Heart left ventricle (tissue), 16 donors: ENCODE measurements at regions not wholly inside any gene's neighbourhood (a gene's known extent, or its start where the extent isn't known, plus 50 kb on each side); places are given as distances from the start of the nearest gene placed in this dataset.

Experiments used
- ATAC-seq, 4 donors: fragments of 200-7000 bp; cut with Tn5 transposase; one replicate each; pipeline ENCODE4 v1.9.1; 2020 to 2022; ENCODE audit warnings: moderate library complexity in 4 of 4, mild to moderate bottlenecking in 3 of 4, moderate number of reproducible peaks in 1 of 4
- DNase-seq, 5 donors: peaks; one replicate each; pipeline ENCODE4 v3.0.0-alpha.2; 2020
- H3K27ac ChIP-seq, 12 donors: fragments of 200-600 bp; sonication (generic) in 4 of 12; one replicate each; pipeline versions ENCODE4 v1.5.0 to v1.8.0; 2016 to 2022; ENCODE audit warnings: mild to moderate bottlenecking in 2 of 12
- H3K27me3 ChIP-seq, 9 donors: fragments of 200-600 bp; sonication (generic) in 2 of 9; one replicate each; pipeline versions ENCODE4 v1.5.1 to v1.8.0; 2016 to 2022; ENCODE audit warnings: mild to moderate bottlenecking in 3 of 9
- H3K36me3 ChIP-seq, 9 donors: fragments of 200-600 bp; sonication (generic) in 2 of 9; one replicate each; pipeline versions ENCODE4 v1.5.0 to v1.8.0; 2018 to 2022; ENCODE audit warnings: mild to moderate bottlenecking in 2 of 9
- H3K4me1 ChIP-seq, 12 donors: fragments of 200-600 bp; sonication (generic) in 4 of 12; one replicate each; pipeline versions ENCODE4 v1.5.0 to v1.8.0; 2016 to 2022; ENCODE audit warnings: mild to moderate bottlenecking in 3 of 12
- H3K4me3 ChIP-seq, 12 donors: fragments of 200-600 bp; sonication (generic) in 4 of 12; one replicate each; pipeline versions ENCODE4 v1.5.0 to v1.8.0; 2017 to 2022; ENCODE audit warnings: mild to moderate bottlenecking in 9 of 12, moderate library complexity in 4 of 12
- H3K9me3 ChIP-seq, 12 donors: fragments of 200-600 bp; sonication (generic) in 4 of 12; one replicate each; pipeline versions ENCODE4 v1.5.0 to v1.8.0; 2016 to 2022; ENCODE audit warnings: mild to moderate bottlenecking in 1 of 12
- POLR2A ChIP-seq, 2 donors: fragments of 450-650 bp; IDR thresholded peaks; one replicate each; pipeline ENCODE4 v1.6.1; 2017; ENCODE audit warnings: antibody characterized with exemption in 2 of 2, mild to moderate bottlenecking in 2 of 2, moderate library complexity in 2 of 2
- WGBS, 4 donors: extraction: QIAGEN DNeasy Blood & Tissue Kit in 2 of 4; methylation state at CpG; one replicate each; pipeline versions ENCODE4 v1.1.5 to v1.1.7; 2013 to 2018; 5-methylcytosine and 5-hydroxymethylcytosine counted together
- intact Hi-C, 10 donors: fragments of 100-400 bp; cut with DNase I; formaldehyde crosslinking; loops; one replicate each; pipeline versions ENCODE4 v1.11.1 to v1.14.2; 2022
- TF ChIP-seq, protein P1 (sequence below), 12 donors: fragments of 200-600 bp; sonication (generic) in 4 of 12; IDR thresholded peaks; one replicate each; pipeline versions ENCODE4 v1.5.0 to v1.8.0; 2018 to 2022; ENCODE audit warnings: antibody characterized with exemption in 12 of 12, mild to moderate bottlenecking in 5 of 12
- donor health status: ischemic (EF 13 %, LVEDD 7.1; RV severe dilation, severe dysfunction).
- donor health status: healthy with polysubstance abuse.
- donor health status: DM: no; HTN: yes; CAD: no.
- donor health status: DM: no; HTN: no; CAD: no.
- donor health status: ischemic (EF 25% LVEDD 6.9; RV normal size, moderate dysfunction).
- donor health status: ischemic (EF 25% LVEDD 5.7; RV mildly dilated, moderate dysfunction).
- donor health status: healthy.
- donor health status: DM: yes; HTN: yes; CAD: no.
- donor health status: ischemic (EF 35%, LVEDD 5.7; RV mildly dilated, moderate dysfunction).
- donor health status: nonischemic (EF 11% LVEDD 7.7; RV severe dilation, severe dysfunction).
- donor health status: DM: yes; HTN: yes; CAD: no.
- donor health status: PGD.
- donor health status: ischemic (EF 29% LVEDD 5.4; RV normal size, mild dysfunction).
- donor health status: nonischemic (EF 23%, LVEDD 6.1; RV moderate dilation, normal function).

DNA sequence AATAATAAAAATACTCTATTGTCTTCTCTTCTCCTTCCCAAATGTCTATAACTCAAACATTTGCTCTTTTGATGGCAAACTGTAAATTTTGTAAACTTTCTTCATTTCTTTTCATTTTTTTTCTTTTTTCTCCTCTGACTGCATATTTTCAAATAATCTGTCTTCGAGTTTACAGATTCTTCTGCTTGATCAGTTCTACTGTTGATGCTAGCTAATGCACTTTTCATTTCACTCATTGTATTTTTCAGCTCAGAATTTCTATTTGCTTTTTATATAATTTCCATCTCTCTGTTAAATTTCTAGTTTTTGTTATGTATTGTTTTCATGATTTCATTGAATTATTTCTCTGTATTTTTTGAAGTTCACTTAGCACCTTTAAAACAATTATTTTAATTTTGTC, 646.8 kb upstream of the INTU start:
- no peak overlapping the region for H3K4me3 ChIP-seq
- H3K27me3 ChIP-seq: no peaks in the 10 kb centered on the region
- ATAC-seq (no peak), DNase-seq (no peak)
- 71 to 82% (median 77%) methylated on average over 1 of the region's 1 CpG for WGBS, 4 donors
- no peaks in the 10 kb centered on the region for H3K36me3 ChIP-seq
- no peak overlapping the region for H3K27ac ChIP-seq
- TF ChIP-seq, protein P1, sequence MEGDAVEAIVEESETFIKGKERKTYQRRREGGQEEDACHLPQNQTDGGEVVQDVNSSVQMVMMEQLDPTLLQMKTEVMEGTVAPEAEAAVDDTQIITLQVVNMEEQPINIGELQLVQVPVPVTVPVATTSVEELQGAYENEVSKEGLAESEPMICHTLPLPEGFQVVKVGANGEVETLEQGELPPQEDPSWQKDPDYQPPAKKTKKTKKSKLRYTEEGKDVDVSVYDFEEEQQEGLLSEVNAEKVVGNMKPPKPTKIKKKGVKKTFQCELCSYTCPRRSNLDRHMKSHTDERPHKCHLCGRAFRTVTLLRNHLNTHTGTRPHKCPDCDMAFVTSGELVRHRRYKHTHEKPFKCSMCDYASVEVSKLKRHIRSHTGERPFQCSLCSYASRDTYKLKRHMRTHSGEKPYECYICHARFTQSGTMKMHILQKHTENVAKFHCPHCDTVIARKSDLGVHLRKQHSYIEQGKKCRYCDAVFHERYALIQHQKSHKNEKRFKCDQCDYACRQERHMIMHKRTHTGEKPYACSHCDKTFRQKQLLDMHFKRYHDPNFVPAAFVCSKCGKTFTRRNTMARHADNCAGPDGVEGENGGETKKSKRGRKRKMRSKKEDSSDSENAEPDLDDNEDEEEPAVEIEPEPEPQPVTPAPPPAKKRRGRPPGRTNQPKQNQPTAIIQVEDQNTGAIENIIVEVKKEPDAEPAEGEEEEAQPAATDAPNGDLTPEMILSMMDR (IDR thresholded peaks at IDR 0.05): no peak
- no peak for TF ChIP-seq POLR2A (IDR thresholded peaks at IDR 0.05)
- intact Hi-C loops: no loop called here
- no peaks in the 10 kb centered on the region for H3K4me1 ChIP-seq
- peaks cover 0 to 31% (median 6%) of the 10 kb centered on the region in 12 donors for H3K9me3 ChIP-seq

DNA sequence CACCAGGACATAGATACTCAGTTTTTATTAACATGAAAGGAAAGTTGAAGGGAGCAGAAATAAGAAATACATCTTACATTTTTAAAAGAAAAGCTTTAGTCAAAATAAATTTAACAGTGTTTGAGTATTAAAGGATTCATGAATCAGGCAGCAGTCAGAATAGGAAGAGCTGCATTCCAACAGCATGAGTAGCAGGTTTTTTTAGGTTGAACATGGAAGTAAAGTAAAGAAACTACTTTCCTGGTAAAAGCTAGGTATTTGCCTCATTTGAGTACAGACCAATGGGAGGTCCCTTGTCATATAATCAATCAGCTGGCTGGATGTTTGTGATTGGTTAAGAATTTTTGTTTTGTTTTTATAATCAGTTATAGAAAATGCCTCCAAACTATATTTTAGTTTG, 645.9 kb upstream of the INTU start:
- no peaks in the 10 kb centered on the region for H3K27me3 ChIP-seq
- H3K27ac ChIP-seq: no peak overlapping the region
- intact Hi-C loops: no loop called here
- ATAC-seq (no peak), DNase-seq (no peak)
- H3K9me3 ChIP-seq: peaks cover 0 to 31% (median 6%) of the 10 kb centered on the region in 12 donors
- H3K36me3 ChIP-seq: no peaks in the 10 kb centered on the region
- no peak for TF ChIP-seq POLR2A (IDR thresholded peaks at IDR 0.05)
- TF ChIP-seq, protein P1 (IDR thresholded peaks at IDR 0.05): no peak
- H3K4me3 ChIP-seq: no peak overlapping the region
- no peaks in the 10 kb centered on the region for H3K4me1 ChIP-seq

DNA sequence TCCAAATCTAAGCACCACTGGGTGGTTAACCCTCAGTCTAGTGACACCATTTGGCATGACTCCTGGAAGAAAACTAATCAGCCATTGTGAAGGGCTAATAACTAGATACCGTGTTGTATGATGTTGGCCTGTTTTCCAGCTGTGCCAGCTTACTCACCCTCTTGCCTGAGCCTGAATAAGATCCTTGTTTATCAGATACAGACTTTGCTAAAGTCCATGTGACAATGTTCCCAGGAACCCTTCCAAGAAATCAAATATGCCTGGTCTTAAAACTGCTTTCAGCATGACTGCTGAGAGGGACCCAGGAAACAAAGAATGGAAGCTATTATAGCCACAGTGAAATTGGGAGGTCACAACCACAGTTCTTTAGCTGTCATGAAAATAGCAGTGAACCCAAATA, 640.8 kb upstream of the INTU start:
- ATAC-seq (peak in 1 of 4 donors; percentile 92), DNase-seq (no peak)
- Histone ChIP-seq H3K27ac (no peak overlapping the region), H3K36me3 (no peaks in the 10 kb centered on the region), H3K9me3 (peaks cover 0 to 13% (median under 1%) of the 10 kb centered on the region in 12 donors), H3K27me3 (no peaks in the 10 kb centered on the region), H3K4me1 (no peaks in the 10 kb centered on the region), H3K4me3 (no peak overlapping the region)
- 44 to 59% (median 51%) methylated on average over 1 of the region's 1 CpG for WGBS, 4 donors
- intact Hi-C loops: no loop called here
- TF ChIP-seq POLR2A (IDR thresholded peaks at IDR 0.05): no peak
- TF ChIP-seq, protein P1 (IDR thresholded peaks at IDR 0.05): no peak

DNA sequence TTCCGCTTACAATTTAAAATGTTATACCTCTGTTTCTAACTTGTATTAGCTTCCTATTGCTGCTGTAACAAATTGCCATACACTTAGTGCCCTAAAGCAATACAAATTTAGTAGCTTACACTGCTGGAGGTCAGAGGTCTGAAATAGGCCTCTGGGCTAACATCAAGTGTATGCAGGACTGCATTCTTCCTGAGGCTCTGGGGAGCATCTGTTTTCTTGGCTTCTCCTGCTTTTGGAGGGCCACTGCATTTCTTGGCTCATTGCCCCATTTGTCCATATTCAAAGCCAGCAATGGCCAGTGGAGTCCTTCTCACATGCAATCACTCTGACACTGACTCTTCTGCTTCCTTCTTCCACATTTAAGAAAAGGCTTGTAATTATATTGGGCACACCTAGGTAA, 639.8 kb upstream of the INTU start:
- Histone ChIP-seq H3K4me3 (no peak overlapping the region), H3K9me3 (peaks cover 0 to 6% (median 0%) of the 10 kb centered on the region in 12 donors), H3K27ac (no peak overlapping the region), H3K36me3 (no peaks in the 10 kb centered on the region), H3K27me3 (no peaks in the 10 kb centered on the region), H3K4me1 (no peaks in the 10 kb centered on the region)
- no peak for TF ChIP-seq POLR2A (IDR thresholded peaks at IDR 0.05)
- TF ChIP-seq, protein P1 (IDR thresholded peaks at IDR 0.05): no peak
- no peak for ATAC-seq
- 94 to 99% (median 97%) methylated on average over 1 of the region's 1 CpG for WGBS, 4 donors
- intact Hi-C loops: no loop called here
- DNase-seq: no peak
